Stimulated activated naive CD4-positive, alpha-beta T cell treated with Interleukin-2 at 50 U/mL for 16 hours (primary cell): ENCODE measurements at regions not wholly inside any gene's neighbourhood (a gene's known extent, or its start where the extent isn't known, plus 50 kb on each side); places are given as distances from the start of the nearest gene placed in this dataset.
"Not testable (repeated sequence)": the region's sequence is repeated elsewhere in the genome, so short reads cannot be mapped to it uniquely, and the experiment has no call there.

Experiments
- DNase-seq: peaks from one replicate; lab custom pipeline; 2025; lab: John Stamatoyannopoulos, UW

GRCh38 chr1:761791-762190 lies 75.3 kb upstream of the OR4F16 start:
- not testable (repeated sequence) for DNase-seq

- DNase-seq, result not testable (repeated sequence)
Observed at GRCh38 chr1:771449-771848, 85.0 kb upstream of the OR4F16 start.

- not testable (repeated sequence) for DNase-seq
Observed at GRCh38 chr1:777480-778180, 91.2 kb upstream of the OR4F16 start.

GRCh38 chr1:778451-779278 lies 92.2 kb upstream of the OR4F16 start:
- DNase-seq, result not testable (repeated sequence)

GRCh38 chr1:779621-780020 lies 93.2 kb upstream of the OR4F16 start:
- DNase-seq, result not testable (repeated sequence)

- no peak for DNase-seq
Observed at GRCh38 chr1:788835-789234, 102.4 kb upstream of the OR4F16 start.

- DNase-seq, result not testable (repeated sequence)
Observed at GRCh38 chr1:789606-790005, 103.2 kb upstream of the OR4F16 start.

GRCh38 chr1:790388-790930 lies 104.0 kb upstream of the OR4F16 start:
- not testable (repeated sequence) for DNase-seq

GRCh38 chr1:794310-794709 lies 107.9 kb upstream of the OR4F16 start:
- DNase-seq, result not testable (repeated sequence)

GRCh38 chr1:794918-795584 lies 108.6 kb upstream of the OR4F16 start:
- not testable (repeated sequence) for DNase-seq

GRCh38 chr1:797649-798048 lies 111.2 kb upstream of the OR4F16 start:
- DNase-seq, result not testable (repeated sequence)

- DNase-seq, result not testable (repeated sequence)
Observed at GRCh38 chr1:800397-800796, 113.9 kb upstream of the OR4F16 start.

- DNase-seq, result not testable (repeated sequence)
Observed at GRCh38 chr1:804378-805115, 118.1 kb upstream of the OR4F16 start.

GRCh38 chr1:805310-805709 lies 118.4 kb upstream of the SAMD11 start:
- DNase-seq, result not testable (repeated sequence)

GRCh38 chr1:807066-807465 lies 116.7 kb upstream of the SAMD11 start:
- not testable (repeated sequence) for DNase-seq

- not testable (repeated sequence) for DNase-seq
Observed at GRCh38 chr1:807699-808390, 115.9 kb upstream of the SAMD11 start.

GRCh38 chr1:810949-811348 lies 112.8 kb upstream of the SAMD11 start:
- DNase-seq, result not testable (repeated sequence)

- not testable (repeated sequence) for DNase-seq
Observed at GRCh38 chr1:812535-813127, 111.1 kb upstream of the SAMD11 start.

- DNase-seq, result not testable (repeated sequence)
Observed at GRCh38 chr1:814543-814942, 109.2 kb upstream of the SAMD11 start.

GRCh38 chr1:815147-815922 lies 108.4 kb upstream of the SAMD11 start:
- not testable (repeated sequence) for DNase-seq
